Adrenal gland (tissue), 9 donors: ENCODE measurements at regions not wholly inside any gene's neighbourhood (a gene's known extent, or its start where the extent isn't known, plus 50 kb on each side); places are given as distances from the start of the nearest gene placed in this dataset.

Experiments
- DNase-seq, 7 donors: peaks; one replicate each; pipeline ENCODE4 v3.0.0-alpha.2; 2019 to 2020
- H3K27ac ChIP-seq, 5 donors: fragments of 200-600 bp; sonication (generic) in 4 of 5; 1 replicate in 3 of 5; 2 replicates in 2 of 5; pipeline versions ENCODE4 v1.5.1 to v1.8.0; 2016 to 2020; ENCODE audit warnings: mild to moderate bottlenecking in 1 of 5
- H3K27me3 ChIP-seq: fragments of 200-600 bp; 2 replicates; pipeline ENCODE4 v1.8.0; 2021
- H3K36me3 ChIP-seq, 2 donors: fragments of 200-600 bp; replicated peaks in 1 of 2; 1 replicate in 1 of 2; 2 replicates in 1 of 2; pipeline versions ENCODE4 v1.5.1 to v1.8.0; 2018 to 2022
- H3K4me1 ChIP-seq, 2 donors: fragments of 200-600 bp; replicated peaks in 1 of 2; 1 replicate in 1 of 2; 2 replicates in 1 of 2; pipeline versions ENCODE4 v1.5.1 to v1.8.0; 2018 to 2021
- H3K4me3 ChIP-seq, 4 donors: fragments of 200-600 bp; sonication (generic) in 3 of 4; one replicate each; pipeline ENCODE4 v1.5.1; 2016 to 2018
- H3K9me3 ChIP-seq, 3 donors: fragments of 200-600 bp; sonication (generic) in 1 of 3; replicated peaks in 1 of 3; 1 replicate in 2 of 3; 2 replicates in 1 of 3; pipeline versions ENCODE4 v1.5.1 to v1.8.0; 2016 to 2021
- POLR2A ChIP-seq, 2 donors: fragments of 450-650 bp; IDR thresholded peaks; one replicate each; pipeline ENCODE4 v1.6.1; 2017; ENCODE audit warnings: antibody characterized with exemption in 2 of 2, mild to moderate bottlenecking in 2 of 2, moderate library complexity in 1 of 2
- WGBS, 4 donors: extraction: QIAGEN DNeasy Blood & Tissue Kit in 2 of 4; methylation state at CpG; one replicate each; pipeline versions ENCODE4 v1.1.5 to v1.1.7; 2013 to 2017; 5-methylcytosine and 5-hydroxymethylcytosine counted together
- intact Hi-C, 2 donors: fragments of 100-400 bp; cut with DNase I; formaldehyde crosslinking; loops; one replicate each; pipeline versions ENCODE4 v1.14.1 to v1.15.0; 2022 to 2023
- TF ChIP-seq, protein P1 (sequence below), 6 experiments: fragments of 450-650 bp in 4 of 6; fragments of 200-600 bp in 2 of 6; sonication (generic) in 1 of 6; IDR thresholded peaks; 1 replicate in 5 of 6; 2 replicates in 1 of 6; pipeline versions ENCODE4 v1.5.1 to v1.8.0; 2016 to 2021; ENCODE audit warnings: antibody characterized with exemption in 6 of 6, mild to moderate bottlenecking in 2 of 6, moderate library complexity in 1 of 6
- donor health status: healthy with polysubstance abuse.
- donor health status: Bipolar disorder and iron deficiency.
- donor health status: DM: yes; HTN: yes; CAD: no.
- donor health status: DM: no; HTN: no; CAD: no.
- donor health status: DM: no; HTN: no; CAD: no.

DNA sequence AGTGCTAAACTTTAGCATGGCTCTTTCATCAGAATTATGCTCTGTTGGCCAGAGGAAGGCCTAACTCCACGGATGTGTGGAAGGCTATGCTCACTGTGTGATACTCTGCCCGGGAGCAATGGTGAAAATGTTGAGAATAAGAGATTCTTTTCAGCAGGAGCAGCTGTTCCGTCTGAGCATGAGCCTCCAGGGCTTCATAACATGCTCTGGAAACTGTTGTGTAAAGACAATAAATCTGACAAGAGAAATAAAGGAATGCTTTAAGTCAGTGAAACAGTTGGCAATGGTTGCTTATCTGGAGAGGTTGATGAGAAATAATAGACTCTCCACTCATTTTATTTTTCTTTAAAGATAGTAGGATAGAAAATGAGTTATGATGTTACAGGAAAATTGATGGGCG lies 269.8 kb downstream of the DIPK2A start:
- Histone ChIP-seq H3K36me3 (no peaks in the 10 kb centered on the region), H3K4me1 (no peaks in the 10 kb centered on the region), H3K4me3 (no peak overlapping the region), H3K27ac (no peak overlapping the region), H3K9me3 (no peaks in the 10 kb centered on the region), H3K27me3 (no peaks in the 10 kb centered on the region)
- TF ChIP-seq, protein P1, sequence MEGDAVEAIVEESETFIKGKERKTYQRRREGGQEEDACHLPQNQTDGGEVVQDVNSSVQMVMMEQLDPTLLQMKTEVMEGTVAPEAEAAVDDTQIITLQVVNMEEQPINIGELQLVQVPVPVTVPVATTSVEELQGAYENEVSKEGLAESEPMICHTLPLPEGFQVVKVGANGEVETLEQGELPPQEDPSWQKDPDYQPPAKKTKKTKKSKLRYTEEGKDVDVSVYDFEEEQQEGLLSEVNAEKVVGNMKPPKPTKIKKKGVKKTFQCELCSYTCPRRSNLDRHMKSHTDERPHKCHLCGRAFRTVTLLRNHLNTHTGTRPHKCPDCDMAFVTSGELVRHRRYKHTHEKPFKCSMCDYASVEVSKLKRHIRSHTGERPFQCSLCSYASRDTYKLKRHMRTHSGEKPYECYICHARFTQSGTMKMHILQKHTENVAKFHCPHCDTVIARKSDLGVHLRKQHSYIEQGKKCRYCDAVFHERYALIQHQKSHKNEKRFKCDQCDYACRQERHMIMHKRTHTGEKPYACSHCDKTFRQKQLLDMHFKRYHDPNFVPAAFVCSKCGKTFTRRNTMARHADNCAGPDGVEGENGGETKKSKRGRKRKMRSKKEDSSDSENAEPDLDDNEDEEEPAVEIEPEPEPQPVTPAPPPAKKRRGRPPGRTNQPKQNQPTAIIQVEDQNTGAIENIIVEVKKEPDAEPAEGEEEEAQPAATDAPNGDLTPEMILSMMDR (IDR thresholded peaks at IDR 0.05) = no peak
- no peak for TF ChIP-seq POLR2A (IDR thresholded peaks at IDR 0.05)
- DNase-seq = no peak
- WGBS, 4 donors = 65 to 72% (median 68%) methylated on average over 4 of the region's 4 CpGs
- intact Hi-C loops = no loop called here

DNA sequence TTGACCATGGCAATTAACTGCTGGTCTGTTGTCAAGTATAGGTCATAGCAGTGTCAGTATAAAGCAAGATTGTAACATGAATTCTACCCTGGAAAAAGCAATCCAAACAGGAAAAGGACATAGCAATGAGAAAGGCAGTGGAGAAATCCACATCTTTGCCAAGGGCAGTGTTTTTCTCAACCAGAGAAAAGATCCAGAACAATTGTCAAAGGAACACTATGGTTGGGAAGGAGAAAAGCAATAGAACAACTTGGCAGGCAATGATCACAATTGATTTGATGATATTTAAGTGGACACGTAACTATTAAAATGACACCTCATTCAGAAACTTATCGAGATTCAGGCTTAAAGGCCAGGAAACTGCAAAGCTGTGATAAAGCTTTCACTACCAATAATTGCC lies 271.1 kb downstream of the DIPK2A start:
- TF ChIP-seq POLR2A (IDR thresholded peaks at IDR 0.05) = no peak
- TF ChIP-seq, protein P1 (IDR thresholded peaks at IDR 0.05) = no peak
- Histone ChIP-seq H3K36me3 (no peaks in the 10 kb centered on the region), H3K4me1 (no peaks in the 10 kb centered on the region), H3K9me3 (no peaks in the 10 kb centered on the region), H3K4me3 (no peak overlapping the region), H3K27me3 (no peaks in the 10 kb centered on the region), H3K27ac (no peak overlapping the region)
- no peak for DNase-seq
- intact Hi-C loops = no loop called here
- WGBS, 4 donors = 70 to 83% (median 76%) methylated on average over 2 of the region's 2 CpGs

DNA sequence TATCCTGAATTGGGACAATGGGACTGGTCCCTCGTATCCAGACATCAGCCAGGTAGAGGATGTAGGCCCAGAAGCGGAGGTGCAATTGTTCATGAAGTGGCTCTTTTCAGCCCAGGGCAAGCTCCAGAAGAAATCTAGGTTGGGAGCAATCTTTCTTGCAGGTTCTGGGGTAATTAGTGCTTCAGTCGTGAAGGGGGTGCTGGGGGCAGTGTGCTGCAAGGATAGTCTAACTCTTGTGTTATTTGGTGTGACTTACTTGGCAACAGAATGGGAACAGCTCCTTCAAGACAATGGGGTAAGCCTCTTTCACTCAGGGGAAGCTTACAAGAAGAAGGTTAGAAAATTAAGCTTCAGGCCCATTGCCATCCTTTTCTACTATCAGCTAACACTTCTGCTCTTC lies 273.0 kb downstream of the DIPK2A start:
- Histone ChIP-seq H3K27ac (no peak overlapping the region), H3K36me3 (no peaks in the 10 kb centered on the region), H3K9me3 (no peaks in the 10 kb centered on the region), H3K4me3 (no peak overlapping the region), H3K4me1 (no peaks in the 10 kb centered on the region), H3K27me3 (no peaks in the 10 kb centered on the region)
- TF ChIP-seq POLR2A (IDR thresholded peaks at IDR 0.05) = no peak
- TF ChIP-seq, protein P1 (IDR thresholded peaks at IDR 0.05) = no peak
- no peak for DNase-seq
- intact Hi-C loops = no loop called here
- 77 to 93% (median 83%) methylated on average over 3 of the region's 3 CpGs for WGBS, 4 donors

DNA sequence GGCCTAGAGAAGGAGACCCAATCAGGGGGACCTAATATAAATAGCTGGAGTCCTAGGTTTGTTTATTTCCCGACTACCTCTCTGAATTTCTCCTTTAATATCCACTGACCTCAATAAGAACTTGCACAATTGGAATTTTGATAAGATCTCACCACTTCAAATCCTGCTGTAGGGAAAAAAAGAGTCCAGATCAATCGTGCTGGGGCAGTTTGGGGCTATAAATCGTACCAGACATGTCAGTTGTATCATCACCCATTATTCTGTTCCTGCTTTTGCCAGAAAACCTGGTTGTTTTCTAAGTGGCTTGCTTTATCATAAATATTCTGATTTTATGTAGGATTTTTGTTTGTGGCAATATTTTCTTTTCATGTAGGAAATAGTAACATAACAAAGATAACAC lies 281.3 kb downstream of the DIPK2A start:
- no peak overlapping the region for H3K4me3 ChIP-seq
- H3K9me3 ChIP-seq = no peaks in the 10 kb centered on the region
- TF ChIP-seq, protein P1 (IDR thresholded peaks at IDR 0.05) = no peak
- no peak for TF ChIP-seq POLR2A (IDR thresholded peaks at IDR 0.05)
- no peaks in the 10 kb centered on the region for H3K27me3 ChIP-seq
- H3K4me1 ChIP-seq = no peaks in the 10 kb centered on the region
- intact Hi-C loops = no loop called here
- no peaks in the 10 kb centered on the region for H3K36me3 ChIP-seq
- WGBS, 4 donors = 38 to 47% (median 44%) methylated on average over 3 of the region's 3 CpGs
- H3K27ac ChIP-seq = no peak overlapping the region
- no peak for DNase-seq
